Fibroblast of mammary gland (primary cell): ENCODE measurements at regions not wholly inside any gene's neighbourhood (a gene's known extent, or its start where the extent isn't known, plus 50 kb on each side); places are given as distances from the start of the nearest gene placed in this dataset.

ENCODE experiments used
- DNase-seq: peaks from one replicate; pipeline ENCODE4 v3.0.0-alpha.2; 2010; ENCODE audit warnings: low read depth
- H3K4me3 ChIP-seq: 2 replicates; pipeline ENCODE4 v1.5.1; 2011; ENCODE audit warnings: low read depth, mild to moderate bottlenecking, low read length, moderate library complexity; ENCODE audit not compliant: control insufficient read depth
- TF ChIP-seq, protein P1 (sequence below): conservative IDR thresholded peaks from 2 replicates; pipeline ENCODE4 v1.5.1; 2011; ENCODE audit warnings: low read depth, low read length, inconsistent platforms; ENCODE audit not compliant: control insufficient read depth, insufficient read depth

DNA sequence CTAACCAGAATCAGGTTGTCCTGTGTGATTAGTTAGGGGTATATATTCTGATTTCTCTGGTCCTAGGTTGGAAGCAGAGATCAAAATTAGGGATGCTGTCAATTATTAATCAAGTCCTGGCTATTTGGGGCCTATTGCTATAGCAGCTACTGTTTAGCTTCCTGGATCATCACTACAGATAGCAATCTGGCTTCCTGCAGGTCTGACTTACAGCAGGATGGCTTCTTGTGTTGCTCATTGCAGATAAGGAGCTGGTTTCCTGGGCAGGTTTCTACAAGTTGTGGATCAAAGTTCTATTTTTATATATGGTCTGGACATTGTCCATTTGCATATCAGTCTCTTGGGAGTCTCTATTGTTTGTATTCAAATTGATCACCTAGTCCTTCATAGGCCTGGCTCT, 57.7 kb upstream of the C4orf54 start:
- H3K4me3 ChIP-seq: no peak overlapping the region
- TF ChIP-seq, protein P1, sequence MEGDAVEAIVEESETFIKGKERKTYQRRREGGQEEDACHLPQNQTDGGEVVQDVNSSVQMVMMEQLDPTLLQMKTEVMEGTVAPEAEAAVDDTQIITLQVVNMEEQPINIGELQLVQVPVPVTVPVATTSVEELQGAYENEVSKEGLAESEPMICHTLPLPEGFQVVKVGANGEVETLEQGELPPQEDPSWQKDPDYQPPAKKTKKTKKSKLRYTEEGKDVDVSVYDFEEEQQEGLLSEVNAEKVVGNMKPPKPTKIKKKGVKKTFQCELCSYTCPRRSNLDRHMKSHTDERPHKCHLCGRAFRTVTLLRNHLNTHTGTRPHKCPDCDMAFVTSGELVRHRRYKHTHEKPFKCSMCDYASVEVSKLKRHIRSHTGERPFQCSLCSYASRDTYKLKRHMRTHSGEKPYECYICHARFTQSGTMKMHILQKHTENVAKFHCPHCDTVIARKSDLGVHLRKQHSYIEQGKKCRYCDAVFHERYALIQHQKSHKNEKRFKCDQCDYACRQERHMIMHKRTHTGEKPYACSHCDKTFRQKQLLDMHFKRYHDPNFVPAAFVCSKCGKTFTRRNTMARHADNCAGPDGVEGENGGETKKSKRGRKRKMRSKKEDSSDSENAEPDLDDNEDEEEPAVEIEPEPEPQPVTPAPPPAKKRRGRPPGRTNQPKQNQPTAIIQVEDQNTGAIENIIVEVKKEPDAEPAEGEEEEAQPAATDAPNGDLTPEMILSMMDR: no peak
- no peak for DNase-seq

DNA sequence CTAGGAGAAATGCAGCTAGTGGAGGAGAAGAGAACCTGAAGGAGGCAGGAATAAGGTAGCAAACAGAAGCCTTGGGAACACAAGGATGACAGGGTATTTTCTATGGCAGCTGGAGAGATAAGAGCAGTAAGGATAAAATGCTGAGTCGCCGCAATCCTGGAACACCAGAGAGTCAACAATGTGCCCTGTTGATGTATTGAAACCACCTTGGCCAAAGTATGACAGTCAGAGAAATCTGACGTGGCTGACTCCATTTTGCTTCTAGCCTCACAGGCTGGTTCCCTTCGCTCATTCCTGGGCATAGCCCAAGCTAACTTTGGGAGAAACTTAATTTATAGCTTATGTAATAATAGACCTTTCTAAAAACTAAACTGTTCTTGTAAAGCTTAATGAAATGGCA, 56.6 kb upstream of the C4orf54 start:
- no peak for DNase-seq
- TF ChIP-seq, protein P1: no peak
- H3K4me3 ChIP-seq: no peak overlapping the region

DNA sequence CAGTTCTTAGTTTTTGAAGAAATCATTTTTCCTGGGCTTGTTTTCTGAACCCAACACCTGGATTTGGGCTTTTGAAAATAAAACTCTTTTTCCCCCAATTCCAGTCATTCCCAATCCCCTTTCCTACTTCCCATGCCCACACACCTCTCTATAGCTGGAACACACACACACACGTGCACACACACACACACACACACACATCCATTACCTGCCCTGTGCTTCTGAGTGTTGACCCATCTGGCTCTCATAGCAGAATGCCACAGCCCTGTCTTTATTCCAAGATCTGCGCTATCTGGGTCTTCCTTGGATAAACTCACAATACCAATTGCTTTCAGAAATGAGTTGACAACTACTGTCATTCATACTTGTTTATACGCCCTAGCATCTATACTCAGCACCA, 54.9 kb upstream of the C4orf54 start:
- no peak overlapping the region for H3K4me3 ChIP-seq
- TF ChIP-seq, protein P1: no peak
- DNase-seq: no peak

DNA sequence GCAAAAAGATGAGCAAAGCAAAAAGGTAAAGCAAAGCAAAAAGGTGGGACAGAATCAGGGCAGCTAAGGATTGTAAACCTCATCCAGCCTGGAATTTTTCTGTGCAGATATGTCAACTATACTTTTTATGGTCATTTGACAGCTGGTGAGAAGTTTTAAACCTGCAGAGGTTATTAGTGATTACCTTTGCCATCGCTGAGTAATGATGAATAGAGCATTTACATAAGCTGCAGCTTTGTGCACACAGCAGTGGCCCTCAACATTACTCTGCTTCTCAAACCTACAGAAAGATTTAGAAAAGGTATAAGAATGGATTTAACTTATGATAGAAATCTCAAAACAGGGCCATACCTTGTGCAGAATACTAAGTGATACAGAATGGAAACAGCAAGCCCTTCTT, 54.5 kb upstream of the C4orf54 start:
- DNase-seq: no peak
- TF ChIP-seq, protein P1: no peak
- no peak overlapping the region for H3K4me3 ChIP-seq

DNA sequence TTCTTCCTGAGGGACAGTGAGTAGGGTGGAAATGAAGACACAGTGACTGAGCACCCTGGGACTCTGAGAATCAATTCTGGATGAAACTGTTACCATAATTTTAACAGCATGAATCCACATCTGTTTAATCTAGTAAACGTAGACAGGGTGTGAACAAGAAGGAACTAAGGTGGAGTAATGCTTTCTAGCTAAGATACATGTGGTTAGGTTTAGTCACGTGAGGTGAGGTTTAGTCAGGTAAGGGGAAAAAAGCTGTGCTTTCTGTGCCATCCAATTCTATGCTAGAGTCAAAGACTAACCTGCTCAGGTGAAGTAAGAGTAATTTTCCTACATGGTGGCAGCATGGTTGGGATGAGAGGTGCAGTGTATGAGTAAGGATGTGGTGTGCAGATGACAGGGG, 54.0 kb upstream of the C4orf54 start:
- no peak overlapping the region for H3K4me3 ChIP-seq
- TF ChIP-seq, protein P1: no peak
- DNase-seq: no peak

DNA sequence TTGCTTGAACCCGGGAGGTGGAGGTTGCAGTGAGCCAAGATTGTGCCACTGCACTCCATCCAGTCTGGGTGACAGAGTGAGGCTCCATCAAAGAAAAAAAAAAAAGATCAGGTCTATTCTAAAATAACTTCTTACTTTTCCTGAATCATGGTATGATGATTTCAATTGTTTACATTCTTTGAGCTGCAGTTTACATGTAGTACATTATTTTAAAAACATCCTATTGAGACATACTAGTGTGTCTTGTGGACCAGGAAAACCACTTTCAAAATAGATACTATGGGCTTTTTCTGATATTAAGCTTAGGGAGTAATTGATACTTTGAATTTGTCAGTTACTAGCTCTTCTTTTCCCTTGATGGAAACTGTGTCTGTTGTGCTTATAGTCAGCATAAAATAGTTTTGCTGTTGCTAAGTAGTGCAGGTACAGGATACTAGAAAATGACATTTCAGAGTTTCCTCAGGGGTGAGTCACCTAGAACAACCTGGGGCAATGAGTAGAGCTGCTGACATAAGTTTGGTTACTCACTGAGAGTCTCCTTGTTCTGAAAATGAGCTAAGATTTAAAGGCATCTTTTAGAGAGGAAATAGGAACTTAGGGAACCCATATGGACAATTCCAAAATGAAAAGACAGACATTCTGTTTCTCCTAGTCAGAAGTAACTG, 53.2 kb upstream of the C4orf54 start:
- TF ChIP-seq, protein P1: no peak
- no peak overlapping the region for H3K4me3 ChIP-seq
- peak; percentile 24 for DNase-seq

DNA sequence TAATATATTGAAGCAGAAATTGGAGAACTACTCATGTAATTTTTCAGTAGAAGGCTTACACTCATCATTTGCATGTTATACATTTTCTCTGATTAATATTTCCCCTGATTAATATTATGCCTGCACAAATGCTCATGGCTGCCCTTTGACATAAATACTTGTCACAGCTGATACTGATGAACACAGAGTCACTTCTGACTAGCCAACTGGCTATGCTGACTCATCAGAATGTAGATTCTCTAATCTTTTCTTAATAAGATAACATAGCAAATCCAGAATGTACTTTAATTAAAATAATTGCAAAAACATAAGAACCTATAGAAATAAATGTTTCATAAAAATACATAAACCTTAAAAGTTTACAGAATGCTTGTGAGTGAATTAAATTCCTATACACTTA, 52.4 kb upstream of the C4orf54 start:
- TF ChIP-seq, protein P1: no peak
- no peak overlapping the region for H3K4me3 ChIP-seq
- no peak for DNase-seq
